Lung (tissue), 11 donors: ENCODE measurements at regions not wholly inside any gene's neighbourhood (a gene's known extent, or its start where the extent isn't known, plus 50 kb on each side); places are given as distances from the start of the nearest gene placed in this dataset.

Source experiments
- ATAC-seq: fragments of 200-7000 bp; cut with Tn5 transposase; one replicate; pipeline ENCODE4 v1.9.1; 2020; ENCODE audit warnings: moderate number of reproducible peaks; ENCODE audit not compliant: insufficient read depth, low FRiP score
- DNase-seq, 3 donors: peaks; one replicate each; pipeline ENCODE4 v3.0.0-alpha.2; 2013 to 2017
- H3K27ac ChIP-seq, 2 donors: one replicate each; pipeline ENCODE4 v1.5.1; 2013; ENCODE audit warnings: mild to moderate bottlenecking in 2 of 2, moderate library complexity in 2 of 2, control low read depth in 1 of 2, inconsistent platforms in 1 of 2, low read depth in 1 of 2, low read length in 1 of 2
- H3K27me3 ChIP-seq, 3 donors: one replicate each; pipeline ENCODE4 v1.5.1; 2013; ENCODE audit warnings: low read length in 2 of 3; ENCODE audit not compliant: control insufficient read depth in 3 of 3, insufficient read depth in 3 of 3
- H3K36me3 ChIP-seq, 4 donors: one replicate each; pipeline ENCODE4 v1.5.1; 2013; ENCODE audit warnings: low read length in 4 of 4, mild to moderate bottlenecking in 1 of 4, moderate library complexity in 1 of 4; ENCODE audit not compliant: control insufficient read depth in 4 of 4, insufficient read depth in 4 of 4
- H3K4me1 ChIP-seq, 5 donors: one replicate each; pipeline ENCODE4 v1.5.1; 2013; ENCODE audit warnings: low read length in 5 of 5, mild to moderate bottlenecking in 2 of 5, moderate library complexity in 1 of 5; ENCODE audit not compliant: control insufficient read depth in 5 of 5, insufficient read depth in 5 of 5
- H3K4me3 ChIP-seq: one replicate; pipeline ENCODE4 v1.5.1; 2013; ENCODE audit warnings: mild to moderate bottlenecking, control low read depth, moderate library complexity
- H3K9ac ChIP-seq, 2 donors: one replicate each; pipeline ENCODE4 v1.5.1; 2013; ENCODE audit warnings: low read length in 2 of 2, control low read depth in 1 of 2; ENCODE audit not compliant: insufficient read depth in 1 of 2
- H3K9me3 ChIP-seq, 4 donors: one replicate each; pipeline ENCODE4 v1.5.1; 2013; ENCODE audit warnings: low read length in 3 of 4, mild to moderate bottlenecking in 1 of 4, moderate library complexity in 1 of 4; ENCODE audit not compliant: control insufficient read depth in 4 of 4, insufficient read depth in 3 of 4
- WGBS, 2 donors: extraction: QIAGEN DNeasy Blood & Tissue Kit; methylation state at CpG; one replicate each; pipeline ENCODE4 v1.1.7; 2013; 5-methylcytosine and 5-hydroxymethylcytosine counted together
- TF ChIP-seq, protein P1 (sequence below): IDR thresholded peaks from 2 replicates; pipeline ENCODE4 v1.5.1; 2012; ENCODE audit warnings: mild to moderate bottlenecking; ENCODE audit errors: control extremely low read depth, extremely low read depth
- donor health status: control.
- donor health status: control.
- donor health status: Bipolar disorder and iron deficiency.
- donor health status: healthy.
- donor health status: DM: yes; HTN: yes; CAD: no.

DNA sequence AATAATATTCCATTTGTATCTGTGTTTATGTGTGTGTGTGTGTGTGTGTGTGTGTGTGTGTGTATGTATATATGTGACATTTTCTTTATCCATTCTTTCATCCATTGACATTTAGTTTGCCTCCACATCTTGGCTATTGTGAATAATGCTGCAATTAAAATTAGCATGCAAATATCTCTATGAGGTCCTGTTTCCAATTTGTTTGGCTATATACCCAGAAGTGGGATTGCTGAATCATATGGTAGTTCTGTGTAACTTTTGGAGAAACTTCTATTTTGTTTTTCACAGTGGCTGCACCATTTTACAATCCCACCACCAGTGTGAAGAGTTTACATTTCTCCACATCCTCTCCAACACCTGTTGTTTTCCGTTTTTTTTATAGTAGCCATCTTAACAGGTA lies 53.1 kb downstream of the CH25H start:
- TF ChIP-seq, protein P1, sequence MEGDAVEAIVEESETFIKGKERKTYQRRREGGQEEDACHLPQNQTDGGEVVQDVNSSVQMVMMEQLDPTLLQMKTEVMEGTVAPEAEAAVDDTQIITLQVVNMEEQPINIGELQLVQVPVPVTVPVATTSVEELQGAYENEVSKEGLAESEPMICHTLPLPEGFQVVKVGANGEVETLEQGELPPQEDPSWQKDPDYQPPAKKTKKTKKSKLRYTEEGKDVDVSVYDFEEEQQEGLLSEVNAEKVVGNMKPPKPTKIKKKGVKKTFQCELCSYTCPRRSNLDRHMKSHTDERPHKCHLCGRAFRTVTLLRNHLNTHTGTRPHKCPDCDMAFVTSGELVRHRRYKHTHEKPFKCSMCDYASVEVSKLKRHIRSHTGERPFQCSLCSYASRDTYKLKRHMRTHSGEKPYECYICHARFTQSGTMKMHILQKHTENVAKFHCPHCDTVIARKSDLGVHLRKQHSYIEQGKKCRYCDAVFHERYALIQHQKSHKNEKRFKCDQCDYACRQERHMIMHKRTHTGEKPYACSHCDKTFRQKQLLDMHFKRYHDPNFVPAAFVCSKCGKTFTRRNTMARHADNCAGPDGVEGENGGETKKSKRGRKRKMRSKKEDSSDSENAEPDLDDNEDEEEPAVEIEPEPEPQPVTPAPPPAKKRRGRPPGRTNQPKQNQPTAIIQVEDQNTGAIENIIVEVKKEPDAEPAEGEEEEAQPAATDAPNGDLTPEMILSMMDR: no peak
- H3K4me3 ChIP-seq: no peak overlapping the region

DNA sequence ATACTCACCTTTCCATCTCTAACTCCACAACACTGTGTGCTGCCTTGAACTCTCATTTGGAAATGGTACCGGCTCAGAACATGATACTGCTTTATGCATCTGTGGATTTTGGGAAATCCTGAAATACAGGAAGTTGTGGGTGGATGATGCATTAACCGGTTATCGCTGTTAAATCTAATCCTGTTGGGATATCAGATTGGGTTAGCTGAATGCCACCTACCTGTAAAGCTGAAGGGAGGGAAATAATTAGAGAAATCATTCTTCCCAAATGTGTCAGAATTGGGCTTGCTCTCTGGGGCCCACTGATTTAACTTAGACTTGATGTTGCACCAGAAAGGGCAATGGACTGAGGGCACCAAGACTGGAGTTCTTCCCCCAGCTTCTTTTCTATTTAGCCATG lies 54.0 kb downstream of the CH25H start:
- no peaks in the 10 kb centered on the region for H3K36me3 ChIP-seq
- no peaks in the 10 kb centered on the region for H3K27me3 ChIP-seq
- no peak overlapping the region for H3K27ac ChIP-seq
- DNase-seq: no peak
- TF ChIP-seq, protein P1: no peak
- WGBS, 2 donors: 76% methylated on average over 3 of the region's 3 CpGs
- no peaks in the 10 kb centered on the region for H3K9me3 ChIP-seq
- peaks cover 0 to 8% (median 0%) of the 10 kb centered on the region in 5 donors for H3K4me1 ChIP-seq
- no peak for ATAC-seq
- no peak overlapping the region for H3K4me3 ChIP-seq
- no peak overlapping the region for H3K9ac ChIP-seq

More for the DNA sequence above, 53.1 kb downstream of the CH25H start:
- Histone ChIP-seq H3K36me3 (no peaks in the 10 kb centered on the region), H3K4me1 (peaks cover 0 to 8% (median 0%) of the 10 kb centered on the region in 5 donors), H3K27me3 (no peaks in the 10 kb centered on the region), H3K9me3 (no peaks in the 10 kb centered on the region), H3K27ac (no peak overlapping the region), H3K9ac (no peak overlapping the region)
- WGBS, 2 donors: 84 to 97% methylated on average over 1 of the region's 1 CpG
- ATAC-seq (no peak), DNase-seq (no peak)

DNA sequence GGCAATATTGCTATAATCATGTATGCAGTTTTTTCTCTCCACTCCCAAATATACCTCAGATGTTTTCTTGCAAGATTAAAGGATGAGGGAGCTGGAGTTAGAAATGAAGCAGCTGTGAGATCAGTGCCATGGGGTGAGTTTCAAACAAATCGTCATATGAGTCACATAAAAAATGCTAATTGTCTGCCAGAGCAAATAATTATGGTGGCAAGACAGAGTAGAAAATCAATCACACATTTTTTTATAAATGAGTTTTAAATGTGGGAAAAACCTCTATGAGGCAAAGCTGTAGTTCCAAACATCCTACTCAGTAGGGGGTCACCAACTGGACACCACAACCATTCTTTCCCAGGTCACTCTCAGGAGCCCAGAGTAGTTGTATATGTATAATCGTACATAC lies 55.3 kb downstream of the CH25H start:
- Histone ChIP-seq H3K36me3 (no peaks in the 10 kb centered on the region), H3K4me1 (peaks cover 0 to 8% (median 0%) of the 10 kb centered on the region in 5 donors), H3K9ac (no peak overlapping the region), H3K27ac (no peak overlapping the region), H3K9me3 (no peaks in the 10 kb centered on the region), H3K4me3 (no peak overlapping the region), H3K27me3 (no peaks in the 10 kb centered on the region)
- DNase-seq (peak; percentile 13 to 33 (median 15)), ATAC-seq (no peak)
- TF ChIP-seq, protein P1: no peak
- WGBS, 2 donors: 77 to 87% methylated on average over 2 of the region's 2 CpGs

DNA sequence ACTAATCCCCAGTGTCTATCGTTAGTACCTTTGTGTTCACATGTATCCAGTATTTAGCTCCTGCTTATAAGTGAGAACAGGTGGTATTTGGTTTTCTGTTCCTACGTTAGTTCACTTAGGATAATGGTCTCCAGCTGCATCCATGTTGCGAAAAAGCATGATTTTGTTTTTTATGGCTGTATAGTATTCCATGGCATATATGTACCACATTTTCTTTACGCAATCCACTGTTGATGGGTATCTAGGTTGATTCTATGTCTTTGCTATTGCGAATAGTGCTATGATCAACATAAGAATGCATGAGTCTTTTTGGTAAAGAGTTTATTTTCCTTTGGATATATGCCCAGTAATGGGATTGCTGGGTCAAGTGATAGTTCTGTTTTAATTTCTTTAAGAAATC lies 59.1 kb downstream of the CH25H start:
- Histone ChIP-seq H3K27ac (no peak overlapping the region), H3K36me3 (no peaks in the 10 kb centered on the region), H3K9ac (no peak overlapping the region), H3K4me1 (peaks cover 0 to 8% (median 0%) of the 10 kb centered on the region in 5 donors), H3K4me3 (no peak overlapping the region), H3K9me3 (no peaks in the 10 kb centered on the region), H3K27me3 (no peaks in the 10 kb centered on the region)
- DNase-seq (no peak), ATAC-seq (no peak)
- WGBS, 2 donors: 96 to 98% methylated on average over 5 of the region's 5 CpGs
- TF ChIP-seq, protein P1: no peak
